DMS 273 treated with DMSO at 0.1 percent for 48 hours (cell line): ENCODE measurements at regions not wholly inside any gene's neighbourhood (a gene's known extent, or its start where the extent isn't known, plus 50 kb on each side); places are given as distances from the start of the nearest gene placed in this dataset.

Source experiments
- DNase-seq: peaks from one replicate; lab custom pipeline; 2025; lab: John Stamatoyannopoulos, UW

- no peak for DNase-seq
Measured at GRCh38 chr6:142561511-142562265, 259.9 kb downstream of the ADGRG6 start.

GRCh38 chr6:142562865-142563264 is 261.1 kb downstream of the ADGRG6 start:
- DNase-seq: no peak

GRCh38 chr6:142566628-142567396 is 265.0 kb downstream of the ADGRG6 start:
- no peak for DNase-seq

GRCh38 chr6:142567461-142567860 is 265.7 kb downstream of the ADGRG6 start:
- no peak for DNase-seq

GRCh38 chr6:142568857-142569597 is 267.2 kb downstream of the ADGRG6 start:
- DNase-seq: no peak

GRCh38 chr6:142569676-142570075 is 267.9 kb downstream of the ADGRG6 start:
- DNase-seq: no peak

- DNase-seq: no peak
Measured at GRCh38 chr6:142570221-142570671, 268.4 kb downstream of the ADGRG6 start.

- no peak for DNase-seq
Measured at GRCh38 chr6:142592876-142593275, 291.1 kb downstream of the ADGRG6 start.

GRCh38 chr6:142597836-142598235 is 296.0 kb downstream of the ADGRG6 start:
- DNase-seq: no peak

- DNase-seq: no peak
Measured at GRCh38 chr6:142601427-142601826, 299.6 kb downstream of the ADGRG6 start.

- no peak for DNase-seq
Measured at GRCh38 chr6:142602972-142603371, 301.2 kb downstream of the ADGRG6 start.

GRCh38 chr6:142605922-142606485 is 304.2 kb downstream of the ADGRG6 start:
- DNase-seq: no peak

- DNase-seq: no peak
Measured at GRCh38 chr6:142612956-142613355, 311.1 kb downstream of the ADGRG6 start.

GRCh38 chr6:142613981-142614380 is 312.2 kb downstream of the ADGRG6 start:
- no peak for DNase-seq

- DNase-seq: no peak
Measured at GRCh38 chr6:142617158-142617557, 315.4 kb downstream of the ADGRG6 start.

GRCh38 chr6:142621822-142622221 is 320.0 kb downstream of the ADGRG6 start:
- no peak for DNase-seq

- no peak for DNase-seq
Measured at GRCh38 chr6:142624978-142625715, 319.8 kb downstream of the HIVEP2 start.

- DNase-seq: no peak
Measured at GRCh38 chr6:142627474-142627873, 317.5 kb downstream of the HIVEP2 start.

- DNase-seq: no peak
Measured at GRCh38 chr6:142631517-142632385, 313.2 kb downstream of the HIVEP2 start.

- no peak for DNase-seq
Measured at GRCh38 chr6:142633317-142633716, 311.7 kb downstream of the HIVEP2 start.

- no peak for DNase-seq
Measured at GRCh38 chr6:142635130-142635529, 309.8 kb downstream of the HIVEP2 start.
